NB4 (cell line): ENCODE measurements at regions not wholly inside any gene's neighbourhood (a gene's known extent, or its start where the extent isn't known, plus 50 kb on each side); places are given as distances from the start of the nearest gene placed in this dataset.

ENCODE experiments used
- CTCF ChIP-seq: IDR thresholded peaks from one replicate; pipeline ENCODE4 v1.5.1; 2012; ENCODE audit warnings: low read depth, low read length
- MYC ChIP-seq: IDR thresholded peaks from 2 replicates; pipeline ENCODE4 v1.6.1; 2011; ENCODE audit warnings: low read depth, low read length
- POLR2A ChIP-seq: IDR thresholded peaks from 2 replicates; pipeline ENCODE4 v1.6.1; 2011; ENCODE audit warnings: mild to moderate bottlenecking; ENCODE audit not compliant: insufficient read length; ENCODE audit errors: extremely low read depth
- TF ChIP-seq, protein P1 (sequence below): IDR thresholded peaks from 2 replicates; pipeline ENCODE4 v1.6.1; 2011; ENCODE audit warnings: low read depth, low read length

DNA sequence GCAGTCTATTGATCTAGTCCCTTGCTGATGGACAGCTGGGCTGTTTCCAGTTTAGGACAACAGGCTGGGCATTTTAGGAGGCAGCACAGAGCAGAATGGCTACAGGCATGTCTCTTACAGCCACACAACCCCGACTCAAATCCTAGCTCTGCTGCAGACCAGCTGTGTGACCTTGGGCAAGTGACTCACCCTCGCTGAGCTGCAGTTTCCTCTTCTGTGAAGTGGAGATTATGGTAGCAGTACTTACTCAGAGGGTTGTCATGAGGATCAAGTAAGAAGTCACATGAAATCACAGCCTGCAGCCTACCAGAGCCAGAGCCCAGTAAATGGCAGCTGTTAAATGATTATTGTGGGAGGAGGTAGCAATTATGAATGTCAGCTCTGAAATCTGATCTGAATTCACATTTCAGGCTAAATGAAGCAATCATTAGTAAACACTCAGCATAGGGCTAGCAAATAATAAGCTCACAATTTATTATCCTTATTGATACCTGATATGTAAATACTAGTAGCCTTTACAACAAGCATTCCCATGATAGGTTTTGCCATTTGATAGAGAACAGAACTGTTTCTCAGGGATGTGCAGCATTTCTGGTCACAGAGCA lies 58.9 kb downstream of the MYEOV start:
- TF ChIP-seq CTCF (no peak), POLR2A (no peak), MYC (no peak)
- TF ChIP-seq, protein P1, sequence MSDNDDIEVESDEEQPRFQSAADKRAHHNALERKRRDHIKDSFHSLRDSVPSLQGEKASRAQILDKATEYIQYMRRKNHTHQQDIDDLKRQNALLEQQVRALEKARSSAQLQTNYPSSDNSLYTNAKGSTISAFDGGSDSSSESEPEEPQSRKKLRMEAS = no peak
